AG09319 (cell line): ENCODE measurements at regions not wholly inside any gene's neighbourhood (a gene's known extent, or its start where the extent isn't known, plus 50 kb on each side); places are given as distances from the start of the nearest gene placed in this dataset.

Experiments used
- DNase-seq: peaks from one replicate; pipeline ENCODE4 v3.0.0-alpha.2; 2010; ENCODE audit warnings: low read depth; ENCODE audit errors: extremely low read depth
- TF ChIP-seq, protein P1 (sequence below): IDR thresholded peaks from 2 replicates; pipeline ENCODE4 v1.5.1; 2011; ENCODE audit warnings: low read depth, mild to moderate bottlenecking, inconsistent platforms, low read length, moderate library complexity

DNA sequence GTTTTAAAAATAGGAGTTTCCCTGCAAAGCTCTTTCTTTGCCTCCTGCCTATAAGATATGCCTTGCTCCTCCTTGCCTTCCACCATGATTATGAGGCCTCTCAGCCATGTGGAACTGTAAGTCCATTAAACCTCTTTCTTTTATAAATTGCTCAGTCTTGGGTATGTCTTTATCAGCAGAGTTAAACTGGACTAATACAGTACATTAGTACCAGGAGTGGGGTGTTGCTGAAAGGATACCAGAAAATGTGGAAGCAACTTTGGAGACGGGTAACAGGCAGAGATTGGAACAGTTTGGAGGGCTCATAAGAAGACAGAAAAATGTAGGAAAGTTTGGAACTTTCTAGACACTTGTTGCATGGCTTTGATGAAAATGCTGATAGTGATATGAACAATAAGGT is 709.9 kb downstream of the LUZP2 start:
- TF ChIP-seq, protein P1, sequence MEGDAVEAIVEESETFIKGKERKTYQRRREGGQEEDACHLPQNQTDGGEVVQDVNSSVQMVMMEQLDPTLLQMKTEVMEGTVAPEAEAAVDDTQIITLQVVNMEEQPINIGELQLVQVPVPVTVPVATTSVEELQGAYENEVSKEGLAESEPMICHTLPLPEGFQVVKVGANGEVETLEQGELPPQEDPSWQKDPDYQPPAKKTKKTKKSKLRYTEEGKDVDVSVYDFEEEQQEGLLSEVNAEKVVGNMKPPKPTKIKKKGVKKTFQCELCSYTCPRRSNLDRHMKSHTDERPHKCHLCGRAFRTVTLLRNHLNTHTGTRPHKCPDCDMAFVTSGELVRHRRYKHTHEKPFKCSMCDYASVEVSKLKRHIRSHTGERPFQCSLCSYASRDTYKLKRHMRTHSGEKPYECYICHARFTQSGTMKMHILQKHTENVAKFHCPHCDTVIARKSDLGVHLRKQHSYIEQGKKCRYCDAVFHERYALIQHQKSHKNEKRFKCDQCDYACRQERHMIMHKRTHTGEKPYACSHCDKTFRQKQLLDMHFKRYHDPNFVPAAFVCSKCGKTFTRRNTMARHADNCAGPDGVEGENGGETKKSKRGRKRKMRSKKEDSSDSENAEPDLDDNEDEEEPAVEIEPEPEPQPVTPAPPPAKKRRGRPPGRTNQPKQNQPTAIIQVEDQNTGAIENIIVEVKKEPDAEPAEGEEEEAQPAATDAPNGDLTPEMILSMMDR: no peak
- no peak for DNase-seq

DNA sequence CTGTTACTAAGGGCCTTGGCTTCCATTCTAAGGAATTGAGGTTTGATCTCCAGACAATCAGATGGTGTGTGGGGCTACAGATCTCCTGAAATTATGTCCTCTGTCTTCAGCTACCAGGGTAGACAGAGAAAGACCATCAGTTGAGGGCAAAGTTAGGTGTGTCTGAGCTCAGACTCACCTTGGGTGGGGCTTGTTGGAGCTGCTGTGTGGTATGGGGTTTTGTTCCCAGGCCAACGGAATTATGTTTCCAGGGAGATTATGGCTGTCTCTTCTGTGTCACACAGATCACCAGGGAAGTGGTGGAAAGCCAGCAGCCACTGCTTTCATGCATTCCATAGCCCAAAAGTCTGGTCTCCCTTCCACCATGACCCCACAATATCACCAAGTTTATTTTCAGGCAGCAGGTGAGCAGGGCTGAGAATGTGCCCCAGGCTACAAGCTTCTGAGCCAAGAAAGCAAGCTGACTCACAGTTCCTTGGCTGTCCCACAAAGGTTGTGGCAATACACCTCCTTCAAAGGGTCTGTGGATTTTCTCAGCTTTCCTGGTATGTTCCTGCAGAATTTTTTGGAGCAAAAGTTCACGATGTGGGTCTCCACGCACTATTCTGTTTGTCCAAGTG is 714.9 kb downstream of the LUZP2 start:
- no peak for DNase-seq
- TF ChIP-seq, protein P1: no peak

DNA sequence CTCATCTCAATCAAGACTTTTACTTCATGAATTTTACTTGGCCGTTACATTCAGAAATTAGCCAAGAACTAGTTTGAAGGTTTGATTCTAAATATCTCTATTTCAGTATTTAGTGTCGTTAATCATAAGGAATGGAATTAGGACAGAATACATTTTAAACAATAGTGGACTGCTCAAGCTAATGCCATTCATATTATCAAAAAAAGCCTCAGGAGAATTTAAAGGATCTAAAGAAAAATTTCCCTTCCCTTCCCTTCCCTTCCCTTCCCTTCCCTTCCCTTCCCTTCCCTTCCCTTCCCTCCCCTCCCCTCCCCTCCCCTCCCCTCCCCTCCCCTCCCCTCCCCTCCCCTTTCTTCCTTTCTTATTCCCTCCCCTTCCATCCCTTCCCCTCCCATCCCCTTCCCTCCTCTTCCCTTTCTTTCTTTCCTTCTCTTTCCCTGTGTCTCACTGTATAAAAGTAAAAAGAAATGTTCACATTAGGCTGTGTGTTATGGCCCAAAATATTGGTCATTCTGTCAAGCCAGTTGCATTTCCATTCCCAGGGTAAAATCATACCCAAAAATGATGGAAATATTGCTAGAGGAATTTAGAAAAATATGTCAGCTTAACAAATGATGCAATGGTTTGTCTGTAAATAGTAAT is 717.8 kb downstream of the LUZP2 start:
- no peak for DNase-seq
- TF ChIP-seq, protein P1: no peak

DNA sequence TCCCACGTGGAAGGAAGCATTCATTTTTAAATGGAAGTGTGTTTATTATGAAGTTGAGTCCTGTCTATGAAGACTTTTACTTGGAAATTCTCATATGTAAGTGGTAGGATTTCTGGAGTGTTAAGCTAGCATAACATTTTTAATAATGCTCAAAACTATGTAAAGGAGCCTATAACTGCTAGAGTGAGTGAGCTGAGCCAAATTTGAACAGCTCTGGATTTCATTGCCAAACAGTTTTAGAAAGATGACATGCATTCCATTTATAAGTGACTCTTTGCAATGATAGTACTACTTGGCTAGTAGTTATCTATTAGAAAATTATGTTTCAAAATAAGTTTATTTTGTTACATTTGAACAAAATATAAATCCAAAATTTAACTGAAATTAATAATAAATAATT is 721.2 kb downstream of the LUZP2 start:
- DNase-seq: no peak
- TF ChIP-seq, protein P1: no peak

DNA sequence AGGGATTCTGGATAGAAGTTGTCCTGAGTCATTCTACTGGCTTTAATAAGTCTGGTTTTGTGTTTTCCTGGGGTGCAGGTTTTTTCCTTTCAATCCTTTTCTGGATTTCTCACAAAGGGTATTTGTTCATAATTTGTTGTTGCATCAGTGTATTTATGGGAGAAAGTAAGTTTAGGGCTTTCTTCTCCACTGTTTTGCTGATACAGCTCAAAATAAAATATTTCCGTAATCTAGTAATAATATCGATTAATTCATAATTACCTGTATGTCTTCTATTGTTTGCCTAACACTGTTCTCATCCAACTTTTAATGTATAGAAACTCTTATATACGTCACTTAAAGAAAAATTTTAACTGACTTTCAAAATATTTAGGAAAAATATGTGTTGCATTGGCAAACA is 728.2 kb downstream of the LUZP2 start:
- no peak for DNase-seq
- TF ChIP-seq, protein P1: no peak

DNA sequence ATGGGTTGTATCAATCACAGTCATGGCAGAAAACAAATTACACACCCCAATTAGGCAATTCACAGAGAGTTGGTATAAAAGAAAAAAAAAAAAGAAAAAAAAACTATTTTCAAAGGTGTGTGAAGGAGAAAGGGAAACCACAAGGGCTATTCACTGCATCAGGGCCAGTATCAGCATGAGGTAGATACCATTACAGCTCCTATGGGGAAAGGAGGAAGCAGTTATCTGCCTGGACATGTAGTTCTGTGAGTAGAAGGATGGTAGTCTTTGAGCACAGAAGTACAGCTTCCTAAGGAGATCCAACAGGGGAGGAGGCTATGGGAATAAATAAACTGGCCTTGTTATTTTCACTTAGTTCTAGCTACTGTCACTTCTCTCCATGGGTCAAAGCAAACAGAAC is 746.1 kb downstream of the LUZP2 start:
- TF ChIP-seq, protein P1: no peak
- DNase-seq: no peak

DNA sequence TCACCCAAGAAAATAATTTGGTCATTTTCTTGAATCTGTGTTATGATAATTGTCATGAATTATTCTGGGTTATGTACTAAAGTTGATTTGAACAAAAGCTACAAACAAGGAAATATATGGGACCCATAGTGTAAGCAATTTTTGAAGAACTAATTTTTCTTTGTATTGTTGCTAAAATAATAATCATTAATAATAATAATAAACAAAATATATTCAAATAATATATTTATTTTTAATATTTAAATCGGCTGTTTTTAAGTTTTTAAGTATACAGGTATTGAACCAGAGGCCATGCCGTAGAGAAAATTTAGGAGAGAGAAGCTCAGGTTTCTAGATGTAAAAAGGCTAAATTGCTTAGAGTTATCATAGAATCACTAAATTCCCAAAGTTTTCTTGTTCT is 747.3 kb downstream of the LUZP2 start:
- TF ChIP-seq, protein P1: no peak
- DNase-seq: no peak
